ENCODE measurements at regions not wholly inside any gene's neighbourhood (a gene's known extent, or its start where the extent isn't known, plus 50 kb on each side); places are given as distances from the start of the nearest gene placed in this dataset.
A peak's percentile ranks its signal among the peaks of the same experiment; 100 is the strongest.

DNA sequence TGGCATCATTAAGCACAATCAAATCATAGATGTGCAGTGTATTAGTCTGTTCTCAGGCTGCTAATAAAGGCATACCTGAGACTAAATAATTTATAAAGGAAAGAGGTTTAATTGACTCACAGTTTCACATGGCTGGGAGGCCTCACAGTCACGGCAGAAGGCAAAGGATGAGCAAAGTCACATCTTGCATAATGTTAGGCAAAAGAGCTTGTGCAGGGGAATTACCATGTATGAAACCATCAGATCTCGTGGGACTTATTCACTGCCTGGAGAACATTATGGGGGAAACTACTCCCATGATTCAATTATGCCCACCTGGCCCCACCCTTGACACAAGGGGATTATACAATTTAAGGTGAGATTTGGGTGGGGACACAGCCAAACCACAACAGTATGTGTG, 245.2 kb upstream of the DACH1 start:
- Histone ChIP-seq H3K36me3 (ENCODE audit: control insufficient read depth, insufficient read depth, low read length) (no peaks in the 10 kb centered on the region), H3K4me1 (ENCODE audit: control insufficient read depth, insufficient read depth, low read length) (no peaks in the 10 kb centered on the region), H3K4me3 (ENCODE audit: low read length) (no peak overlapping the region), H3K27ac (ENCODE audit: low read length) (no peak overlapping the region), H3K9me3 (ENCODE audit: control insufficient read depth, insufficient read depth, low read length) (no peaks in the 10 kb centered on the region), H3K27me3 (ENCODE audit: control insufficient read depth, insufficient read depth, low read length) (no peaks in the 10 kb centered on the region)
- no peak for DNase-seq (ENCODE audit: low read depth, low spot score)
- WGBS (ENCODE audit: insufficient coverage, insufficient read length): no CpG with 5 or more reads among the region's 2 CpGs

DNA sequence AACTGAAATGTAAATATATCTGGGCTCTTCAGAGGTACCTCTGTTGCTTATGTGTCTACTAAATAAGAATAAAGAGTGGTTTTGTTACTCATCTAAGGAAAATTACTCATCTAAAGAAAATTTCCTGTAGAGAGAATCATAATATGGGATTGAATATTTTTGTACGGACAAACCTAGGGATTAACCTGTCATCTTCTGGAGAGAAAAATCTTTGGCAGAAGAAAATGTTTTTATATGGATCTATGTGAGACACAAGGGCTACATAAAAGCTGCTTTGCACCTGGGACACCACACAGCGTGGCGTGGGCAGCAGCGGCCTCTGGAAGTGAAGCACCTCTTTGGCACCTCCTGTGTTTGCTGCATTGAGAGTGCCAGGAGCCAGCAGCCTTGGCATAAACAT, 242.9 kb upstream of the DACH1 start:
- no peak for DNase-seq (ENCODE audit: low read depth, low spot score)
- no peaks in the 10 kb centered on the region for H3K27me3 ChIP-seq (ENCODE audit: control insufficient read depth, insufficient read depth, low read length)
- no peak overlapping the region for H3K27ac ChIP-seq (ENCODE audit: low read length)
- H3K4me1 ChIP-seq (ENCODE audit: control insufficient read depth, insufficient read depth, low read length): no peaks in the 10 kb centered on the region
- WGBS (ENCODE audit: insufficient coverage, insufficient read length): no CpG with 5 or more reads among the region's 4 CpGs
- no peak overlapping the region for H3K4me3 ChIP-seq (ENCODE audit: low read length)
- no peaks in the 10 kb centered on the region for H3K36me3 ChIP-seq (ENCODE audit: control insufficient read depth, insufficient read depth, low read length)
- H3K9me3 ChIP-seq (ENCODE audit: control insufficient read depth, insufficient read depth, low read length): no peaks in the 10 kb centered on the region

DNA sequence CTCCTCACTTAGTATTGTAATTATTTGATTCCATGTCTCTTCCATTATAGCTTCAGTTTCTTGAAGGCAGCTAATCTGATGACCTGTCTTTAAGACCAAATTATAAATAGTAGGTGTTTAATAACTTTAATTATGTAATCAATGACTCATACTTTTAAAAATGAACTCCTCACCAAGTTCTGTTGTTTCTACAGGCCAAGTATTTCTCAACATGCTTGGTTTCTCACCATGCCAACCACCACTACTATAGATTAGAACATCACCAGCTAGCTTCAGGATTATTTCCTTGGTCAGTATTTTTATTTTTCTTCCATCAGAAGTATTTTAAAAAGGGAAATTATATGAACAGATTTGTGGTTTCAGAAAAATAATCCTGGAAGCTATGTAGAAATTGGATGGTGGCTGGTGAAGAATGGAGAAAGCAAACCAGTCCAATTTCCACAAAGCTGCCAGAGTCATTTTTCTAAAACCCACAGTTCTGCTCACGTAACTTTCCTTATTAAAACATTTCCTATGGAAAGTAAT, 237.7 kb upstream of the DACH1 start:
- H3K9me3 ChIP-seq (ENCODE audit: control insufficient read depth, insufficient read depth, low read length): no peaks in the 10 kb centered on the region
- DNase-seq (ENCODE audit: low read depth, low spot score): no peak
- no peaks in the 10 kb centered on the region for H3K4me1 ChIP-seq (ENCODE audit: control insufficient read depth, insufficient read depth, low read length)
- H3K4me3 ChIP-seq (ENCODE audit: low read length): no peak overlapping the region
- no peaks in the 10 kb centered on the region for H3K36me3 ChIP-seq (ENCODE audit: control insufficient read depth, insufficient read depth, low read length)
- no CpG with 5 or more reads among the region's 1 CpG for WGBS (ENCODE audit: insufficient coverage, insufficient read length)
- H3K27me3 ChIP-seq (ENCODE audit: control insufficient read depth, insufficient read depth, low read length): no peaks in the 10 kb centered on the region
- no peak overlapping the region for H3K27ac ChIP-seq (ENCODE audit: low read length)

DNA sequence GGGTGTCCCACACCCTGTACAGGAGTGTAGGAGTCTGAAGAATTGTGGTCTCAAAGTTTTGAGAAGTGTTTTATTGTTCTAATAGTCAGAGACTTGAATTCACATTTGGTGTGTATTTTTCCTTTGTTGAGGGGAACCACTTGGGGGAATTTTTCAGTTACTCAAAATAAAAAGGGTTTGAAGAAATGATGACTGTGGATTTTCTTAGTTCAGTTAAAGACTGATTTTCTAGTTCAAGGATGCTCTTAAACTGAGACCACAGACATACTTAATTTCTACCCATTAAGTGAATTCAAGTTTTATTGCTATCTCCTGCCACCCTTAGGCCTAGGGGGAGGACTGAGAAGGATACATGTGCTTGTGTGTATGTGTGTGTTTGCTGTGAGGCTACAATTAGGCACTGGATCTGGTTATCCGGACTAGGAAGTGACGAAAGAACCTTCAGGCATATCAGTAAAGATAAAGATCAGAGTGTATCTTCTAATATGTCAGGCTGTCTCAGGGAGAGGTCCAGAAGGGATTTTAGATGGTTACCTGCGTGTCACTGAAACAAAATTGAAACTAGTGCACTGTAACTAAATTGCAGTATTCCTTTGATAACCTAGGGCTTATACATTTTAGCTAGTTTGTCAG, 234.9 kb upstream of the DACH1 start:
- no peak overlapping the region for H3K4me3 ChIP-seq (ENCODE audit: low read length)
- no peaks in the 10 kb centered on the region for H3K27me3 ChIP-seq (ENCODE audit: control insufficient read depth, insufficient read depth, low read length)
- H3K9me3 ChIP-seq (ENCODE audit: control insufficient read depth, insufficient read depth, low read length): no peaks in the 10 kb centered on the region
- no peak for DNase-seq (ENCODE audit: low read depth, low spot score)
- H3K36me3 ChIP-seq (ENCODE audit: control insufficient read depth, insufficient read depth, low read length): no peaks in the 10 kb centered on the region
- no peak overlapping the region for H3K27ac ChIP-seq (ENCODE audit: low read length)
- no CpG with 5 or more reads among the region's 3 CpGs for WGBS (ENCODE audit: insufficient coverage, insufficient read length)
- no peaks in the 10 kb centered on the region for H3K4me1 ChIP-seq (ENCODE audit: control insufficient read depth, insufficient read depth, low read length)

DNA sequence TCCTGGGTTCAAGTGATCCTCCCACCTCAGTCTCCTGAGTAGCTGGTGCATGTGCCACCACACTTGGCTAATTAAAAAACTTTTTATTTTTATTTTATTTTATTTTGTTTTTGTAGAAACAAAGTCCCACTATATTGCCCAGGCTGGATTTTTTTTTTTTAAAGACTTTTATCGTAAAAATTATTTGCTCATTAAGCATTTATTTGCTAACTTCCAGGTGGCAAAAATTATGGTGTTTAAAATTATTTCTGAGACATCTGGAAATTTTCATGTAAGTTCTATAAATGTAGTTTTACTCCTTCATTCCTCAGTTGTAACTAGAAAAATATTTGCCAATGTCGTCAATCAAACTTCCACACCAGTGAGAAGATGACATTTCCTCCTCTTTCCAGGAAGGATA, 233.3 kb upstream of the DACH1 start:
- no peak overlapping the region for H3K27ac ChIP-seq (ENCODE audit: low read length)
- no peak for DNase-seq (ENCODE audit: low read depth, low spot score)
- no peaks in the 10 kb centered on the region for H3K27me3 ChIP-seq (ENCODE audit: control insufficient read depth, insufficient read depth, low read length)
- no peaks in the 10 kb centered on the region for H3K9me3 ChIP-seq (ENCODE audit: control insufficient read depth, insufficient read depth, low read length)
- no peaks in the 10 kb centered on the region for H3K36me3 ChIP-seq (ENCODE audit: control insufficient read depth, insufficient read depth, low read length)
- no peak overlapping the region for H3K4me3 ChIP-seq (ENCODE audit: low read length)
- H3K4me1 ChIP-seq (ENCODE audit: control insufficient read depth, insufficient read depth, low read length): no peaks in the 10 kb centered on the region
- no CpG with 5 or more reads among the region's 2 CpGs for WGBS (ENCODE audit: insufficient coverage, insufficient read length)

DNA sequence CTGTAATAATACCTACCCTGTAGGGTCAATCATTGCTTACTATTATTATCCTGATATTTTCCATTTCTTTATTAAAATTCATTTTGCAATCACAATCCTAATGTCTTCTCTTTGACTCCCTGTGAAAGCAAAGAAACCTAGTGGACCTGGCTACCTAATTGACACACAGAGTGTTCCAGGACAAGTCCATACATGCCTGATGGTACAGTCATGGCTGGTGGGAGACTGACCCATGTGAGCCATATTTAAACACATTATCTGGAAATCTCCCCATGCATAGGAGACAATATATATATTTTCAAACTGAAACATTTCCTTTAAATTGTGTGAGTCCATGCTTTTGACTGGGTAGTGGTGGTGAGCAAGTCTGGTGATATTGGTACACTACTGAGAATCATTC, 230.6 kb upstream of the DACH1 start:
- DNase-seq (ENCODE audit: low read depth, low spot score): no peak
- H3K9me3 ChIP-seq (ENCODE audit: control insufficient read depth, insufficient read depth, low read length): no peaks in the 10 kb centered on the region
- no peak overlapping the region for H3K4me3 ChIP-seq (ENCODE audit: low read length)
- no peaks in the 10 kb centered on the region for H3K4me1 ChIP-seq (ENCODE audit: control insufficient read depth, insufficient read depth, low read length)
- no peaks in the 10 kb centered on the region for H3K36me3 ChIP-seq (ENCODE audit: control insufficient read depth, insufficient read depth, low read length)
- H3K27ac ChIP-seq (ENCODE audit: low read length): no peak overlapping the region
- no peaks in the 10 kb centered on the region for H3K27me3 ChIP-seq (ENCODE audit: control insufficient read depth, insufficient read depth, low read length)

DNA sequence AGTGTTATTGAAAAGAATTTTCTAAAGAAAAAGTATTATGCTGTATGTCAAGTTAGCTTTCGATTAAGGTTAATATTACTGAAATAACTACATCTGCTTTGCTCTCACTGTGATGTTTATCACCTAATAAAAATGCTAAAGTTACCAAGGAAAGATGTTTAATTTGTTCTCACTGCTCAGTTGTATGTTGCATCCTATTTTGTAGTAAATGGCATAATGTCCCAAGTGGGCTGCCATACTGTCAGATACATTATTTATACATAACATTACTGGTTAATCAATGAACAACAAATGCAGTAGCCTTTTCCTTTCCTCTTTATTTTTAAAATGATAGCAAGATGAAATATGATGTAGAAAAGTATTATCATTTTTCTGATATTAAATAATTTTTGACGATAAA, 226.3 kb upstream of the DACH1 start:
- Histone ChIP-seq H3K36me3 (ENCODE audit: control insufficient read depth, insufficient read depth, low read length) (no peaks in the 10 kb centered on the region), H3K9me3 (ENCODE audit: control insufficient read depth, insufficient read depth, low read length) (no peaks in the 10 kb centered on the region), H3K27ac (ENCODE audit: low read length) (no peak overlapping the region), H3K27me3 (ENCODE audit: control insufficient read depth, insufficient read depth, low read length) (no peaks in the 10 kb centered on the region), H3K4me3 (ENCODE audit: low read length) (no peak overlapping the region), H3K4me1 (ENCODE audit: control insufficient read depth, insufficient read depth, low read length) (no peaks in the 10 kb centered on the region)
- no CpG with 5 or more reads among the region's 2 CpGs for WGBS (ENCODE audit: insufficient coverage, insufficient read length)
- DNase-seq (ENCODE audit: low read depth, low spot score): no peak

DNA sequence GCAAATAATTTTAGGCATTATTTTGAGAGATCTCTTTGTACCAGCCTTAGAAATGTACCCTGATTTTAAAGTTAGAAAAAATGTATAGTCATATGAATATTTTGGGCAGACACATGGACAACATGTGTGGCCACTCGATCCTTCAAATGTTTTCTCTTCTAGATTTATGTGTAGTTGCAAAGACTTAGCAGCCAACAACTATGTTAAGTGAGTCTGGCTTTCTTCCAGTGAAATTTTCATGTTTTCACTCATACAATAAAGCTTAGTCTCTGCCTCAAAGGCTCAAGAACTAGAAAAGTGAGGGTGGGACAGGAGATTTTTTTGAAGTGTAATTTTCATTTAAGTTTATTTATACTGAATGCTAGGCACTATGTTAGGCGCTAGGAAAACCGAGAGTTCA, 207.7 kb upstream of the DACH1 start:
- H3K36me3 ChIP-seq (ENCODE audit: control insufficient read depth, insufficient read depth, low read length): no peaks in the 10 kb centered on the region
- H3K4me1 ChIP-seq (ENCODE audit: control insufficient read depth, insufficient read depth, low read length): no peaks in the 10 kb centered on the region
- WGBS (ENCODE audit: insufficient coverage, insufficient read length): no CpG with 5 or more reads among the region's 3 CpGs
- no peaks in the 10 kb centered on the region for H3K9me3 ChIP-seq (ENCODE audit: control insufficient read depth, insufficient read depth, low read length)
- no peaks in the 10 kb centered on the region for H3K27me3 ChIP-seq (ENCODE audit: control insufficient read depth, insufficient read depth, low read length)
- DNase-seq (ENCODE audit: low read depth, low spot score): no peak
- no peak overlapping the region for H3K27ac ChIP-seq (ENCODE audit: low read length)
- H3K4me3 ChIP-seq (ENCODE audit: low read length): no peak overlapping the region

DNA sequence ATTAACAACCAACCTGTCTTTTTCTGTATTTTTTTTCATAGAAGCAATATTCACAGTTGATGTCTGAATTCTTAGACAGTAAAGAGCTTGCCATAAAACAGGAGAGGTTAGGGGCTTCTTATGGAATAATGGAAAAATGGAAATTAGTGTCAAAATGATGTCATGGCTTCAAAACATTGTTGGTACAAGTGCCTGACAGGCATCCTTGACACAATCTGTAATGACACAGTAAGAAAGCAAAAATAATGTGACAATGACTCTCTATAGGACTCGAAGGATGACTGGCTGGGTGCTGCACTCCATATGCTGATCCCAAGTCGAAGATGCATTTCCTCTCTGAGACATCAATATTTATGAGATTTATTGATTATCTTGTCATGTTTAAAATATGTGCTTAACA, 205.3 kb upstream of the DACH1 start:
- Histone ChIP-seq H3K4me3 (ENCODE audit: low read length) (no peak overlapping the region), H3K4me1 (ENCODE audit: control insufficient read depth, insufficient read depth, low read length) (no peaks in the 10 kb centered on the region), H3K36me3 (ENCODE audit: control insufficient read depth, insufficient read depth, low read length) (no peaks in the 10 kb centered on the region), H3K9me3 (ENCODE audit: control insufficient read depth, insufficient read depth, low read length) (no peaks in the 10 kb centered on the region), H3K27me3 (ENCODE audit: control insufficient read depth, insufficient read depth, low read length) (no peaks in the 10 kb centered on the region), H3K27ac (ENCODE audit: low read length) (no peak overlapping the region)
- WGBS (ENCODE audit: insufficient coverage, insufficient read length): no CpG with 5 or more reads among the region's 2 CpGs
- DNase-seq (ENCODE audit: low read depth, low spot score): no peak

DNA sequence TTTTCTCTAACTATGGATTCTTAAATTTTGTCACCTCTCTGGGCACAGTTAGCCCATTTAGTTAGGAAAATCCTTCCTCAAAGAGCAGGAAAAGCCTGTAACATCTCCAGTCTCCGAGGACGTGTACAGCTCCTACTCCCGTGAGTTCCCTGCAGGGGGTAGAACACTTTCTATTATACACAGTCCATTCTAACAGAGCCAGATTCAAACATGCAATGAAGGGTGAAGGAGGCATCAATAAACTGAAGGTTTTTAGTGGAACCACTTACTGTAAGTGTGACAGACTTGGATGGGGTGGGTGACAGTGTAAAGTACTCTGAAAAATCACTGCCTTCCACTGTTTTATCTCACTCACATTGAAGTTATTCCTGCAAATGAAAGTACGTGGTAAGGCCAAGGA, 204.7 kb upstream of the DACH1 start:
- no peak overlapping the region for H3K4me3 ChIP-seq (ENCODE audit: low read length)
- H3K9me3 ChIP-seq (ENCODE audit: control insufficient read depth, insufficient read depth, low read length): no peaks in the 10 kb centered on the region
- H3K36me3 ChIP-seq (ENCODE audit: control insufficient read depth, insufficient read depth, low read length): no peaks in the 10 kb centered on the region
- H3K27me3 ChIP-seq (ENCODE audit: control insufficient read depth, insufficient read depth, low read length): no peaks in the 10 kb centered on the region
- no peak overlapping the region for H3K27ac ChIP-seq (ENCODE audit: low read length)
- no peak for DNase-seq (ENCODE audit: low read depth, low spot score)
- no peaks in the 10 kb centered on the region for H3K4me1 ChIP-seq (ENCODE audit: control insufficient read depth, insufficient read depth, low read length)
- no CpG with 5 or more reads among the region's 4 CpGs for WGBS (ENCODE audit: insufficient coverage, insufficient read length)

DNA sequence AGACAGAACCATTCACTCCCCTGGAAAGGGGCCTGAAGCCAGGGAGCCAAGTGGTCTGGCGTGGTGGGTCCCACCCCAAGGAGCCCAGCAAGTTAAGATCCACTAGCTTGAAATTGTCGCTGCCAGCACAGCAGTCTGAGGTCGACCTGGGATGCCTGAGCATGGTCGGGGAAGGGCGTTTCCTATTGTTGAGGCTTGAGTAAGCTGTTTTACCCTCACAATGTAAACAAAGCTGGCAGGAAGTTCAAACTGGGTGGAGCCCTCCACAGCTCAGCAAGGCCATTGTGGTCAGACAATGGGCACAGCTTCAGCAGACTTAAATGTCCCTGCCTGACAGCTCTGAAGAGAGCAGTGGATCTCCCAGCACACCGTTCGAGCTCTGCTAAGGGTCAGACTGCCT, 195.6 kb upstream of the DACH1 start:
- H3K27me3 ChIP-seq (ENCODE audit: control insufficient read depth, insufficient read depth, low read length): no peaks in the 10 kb centered on the region
- no peak overlapping the region for H3K27ac ChIP-seq (ENCODE audit: low read length)
- no peak overlapping the region for H3K4me3 ChIP-seq (ENCODE audit: low read length)
- no CpG with 5 or more reads among the region's 7 CpGs for WGBS (ENCODE audit: insufficient coverage, insufficient read length)
- no peaks in the 10 kb centered on the region for H3K36me3 ChIP-seq (ENCODE audit: control insufficient read depth, insufficient read depth, low read length)
- H3K9me3 ChIP-seq (ENCODE audit: control insufficient read depth, insufficient read depth, low read length): no peaks in the 10 kb centered on the region
- H3K4me1 ChIP-seq (ENCODE audit: control insufficient read depth, insufficient read depth, low read length): no peaks in the 10 kb centered on the region
- peak; percentile 54 for DNase-seq (ENCODE audit: low read depth, low spot score)
